ENCODE measurements at regions not wholly inside any gene's neighbourhood (a gene's known extent, or its start where the extent isn't known, plus 50 kb on each side); places are given as distances from the start of the nearest gene placed in this dataset.
A peak's percentile ranks its signal among the peaks of the same experiment; 100 is the strongest.
"Not testable (repeated sequence)": the region's sequence is repeated elsewhere in the genome, so short reads cannot be mapped to it uniquely, and the experiment has no call there.

DNA sequence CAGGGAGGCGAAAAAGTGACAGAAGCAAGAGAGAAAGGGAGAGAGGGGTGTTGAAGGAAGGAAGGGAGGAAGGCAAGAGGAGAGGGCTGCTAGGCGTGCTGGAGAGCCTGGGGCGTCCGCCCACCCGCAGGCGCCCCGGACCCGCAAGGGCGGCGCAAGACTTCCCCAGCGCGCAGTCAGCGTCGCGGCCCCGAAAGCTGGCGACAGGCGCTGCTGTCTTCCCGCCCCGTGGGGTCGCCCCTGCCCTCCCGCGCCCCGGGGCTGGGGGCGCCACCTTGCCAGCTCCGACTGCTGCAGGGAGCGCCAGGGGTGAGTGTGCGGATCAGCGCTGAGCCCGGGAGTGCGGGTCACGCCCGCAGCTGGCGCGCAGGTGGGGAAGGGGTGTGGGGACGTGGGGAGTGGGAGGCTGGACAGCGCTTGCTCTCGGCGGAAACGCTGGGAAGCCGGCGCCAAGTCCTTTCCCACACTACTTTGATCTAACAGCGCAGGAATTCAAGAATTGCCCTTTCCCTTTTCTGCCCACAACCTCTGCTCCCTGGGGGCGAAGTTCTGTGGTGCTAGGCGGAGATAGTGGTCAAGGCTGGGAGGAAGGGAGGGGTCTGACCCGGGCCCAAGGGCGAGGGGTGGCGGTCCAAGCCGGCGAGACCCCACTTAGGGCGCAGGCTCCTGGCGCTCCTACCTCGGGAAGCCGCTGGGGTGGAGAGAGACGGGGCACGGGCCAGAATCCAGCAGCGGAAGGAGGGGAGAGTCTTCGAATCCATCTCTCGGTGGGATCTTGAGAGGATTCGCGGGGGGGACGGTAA is 266.1 kb downstream of the CGGBP1 start, which contains the start of gene HTR1F:
Gene HTR1F, plus strand, starts transcription at position 173 of the 803 bp plus-strand sequence.
- no peak for DNase-seq

DNA sequence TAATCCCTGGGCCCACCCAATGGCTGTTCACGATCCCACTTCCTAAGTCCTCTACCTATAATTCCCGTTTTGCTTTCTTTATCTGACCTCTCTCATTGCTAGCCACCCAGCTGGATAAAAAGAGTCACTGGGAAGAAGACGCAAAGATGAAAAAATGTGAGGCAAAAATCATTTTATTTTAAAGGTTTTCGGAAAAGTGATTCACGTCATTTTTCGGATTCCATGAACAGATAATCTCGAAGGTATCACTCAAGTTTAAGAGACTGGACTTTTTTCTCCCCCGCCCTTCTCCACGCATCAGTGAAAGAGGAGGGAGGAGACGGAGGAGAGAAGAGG is 266.6 kb downstream of the CGGBP1 start:
- DNase-seq: no peak

DNA sequence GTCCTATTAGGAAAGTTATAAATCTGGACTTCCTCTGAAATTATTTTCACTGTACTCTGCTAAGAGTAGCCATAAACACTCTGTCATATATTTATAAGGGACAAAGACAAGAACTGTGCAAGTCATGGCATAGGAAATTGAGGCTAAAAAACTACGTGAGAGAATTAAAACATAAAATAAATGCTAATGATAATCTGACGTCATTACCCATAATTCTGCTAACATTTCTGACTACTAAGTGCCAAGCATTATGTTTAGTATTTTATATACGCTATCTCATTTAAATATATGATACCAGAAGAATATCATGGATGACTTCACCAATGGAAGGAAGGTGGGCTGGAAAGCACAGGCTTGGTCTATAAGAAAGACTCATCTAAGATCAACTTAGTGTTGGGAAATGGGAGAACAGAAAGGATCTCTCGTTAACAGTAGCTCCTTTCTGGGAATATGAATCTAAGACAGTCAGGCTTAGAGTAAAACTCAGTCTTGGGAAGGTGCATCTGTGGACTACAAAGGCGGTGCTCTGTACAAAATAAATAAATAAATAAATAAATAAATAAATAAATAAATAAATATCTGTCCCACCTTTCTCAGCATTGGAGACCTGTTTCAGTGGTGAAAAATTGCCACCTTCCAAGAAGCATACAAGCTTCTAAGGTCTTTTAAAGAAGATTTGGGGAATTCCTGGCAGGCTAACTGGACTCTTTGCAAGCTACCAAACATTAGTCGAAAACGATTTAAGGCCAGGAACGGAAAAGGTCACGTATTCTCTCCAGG is 267.4 kb downstream of the CGGBP1 start:
- no peak for DNase-seq

DNA sequence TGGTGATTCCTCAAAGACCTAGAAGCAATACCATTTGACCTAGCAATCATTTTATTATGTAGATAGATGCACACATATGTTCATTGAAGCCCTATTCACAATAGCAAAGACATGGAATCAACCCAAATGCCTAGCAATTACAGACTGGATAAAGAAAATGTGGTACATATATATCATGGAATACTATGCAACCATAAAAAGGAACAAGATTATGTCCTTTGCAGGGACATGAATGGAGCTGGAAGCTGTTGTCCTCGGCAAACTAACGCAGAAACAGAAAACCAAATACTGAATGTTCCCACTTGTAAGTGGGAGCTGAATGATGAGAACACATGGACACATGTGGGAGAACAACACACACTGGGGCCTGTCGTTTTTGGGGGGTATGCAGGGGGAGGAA is 269.8 kb downstream of the CGGBP1 start:
- DNase-seq: not testable (repeated sequence)

DNA sequence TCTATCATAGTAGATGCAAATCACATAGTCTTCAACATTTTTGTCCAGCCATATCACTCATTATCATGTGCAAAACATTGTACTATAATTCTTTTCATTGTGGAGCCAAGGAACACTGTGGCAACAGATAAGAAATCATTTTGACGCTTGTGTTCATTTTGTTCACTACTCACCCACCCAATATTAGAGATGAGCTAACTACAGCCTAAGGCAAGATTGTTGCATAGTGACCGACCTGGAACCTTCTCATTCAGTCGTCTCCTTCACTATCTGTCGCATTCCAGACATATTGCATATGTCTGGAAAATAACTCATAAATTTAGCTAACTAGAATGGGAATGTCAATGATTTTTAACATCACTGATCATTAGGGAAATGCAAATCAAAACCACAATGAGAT is 270.3 kb downstream of the CGGBP1 start:
- DNase-seq: no peak

DNA sequence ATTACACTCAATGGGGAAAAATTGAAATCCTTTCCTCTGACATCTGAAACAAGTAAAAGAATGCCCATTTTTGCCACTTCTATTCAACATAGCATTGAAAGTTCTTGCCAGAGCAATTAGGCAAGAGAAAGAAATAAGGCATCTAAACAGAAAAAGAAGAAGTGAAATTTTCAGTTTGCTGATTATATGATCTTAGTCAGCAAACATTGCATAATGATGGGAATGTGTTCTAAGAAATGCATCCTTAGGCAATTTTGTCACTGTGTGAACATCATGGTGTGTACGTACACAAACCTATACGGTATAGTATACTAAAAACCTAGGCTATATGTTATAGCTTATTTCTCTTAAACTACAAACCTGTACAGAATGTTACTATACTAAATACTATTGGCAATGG is 278.0 kb downstream of the CGGBP1 start:
- DNase-seq: no peak

DNA sequence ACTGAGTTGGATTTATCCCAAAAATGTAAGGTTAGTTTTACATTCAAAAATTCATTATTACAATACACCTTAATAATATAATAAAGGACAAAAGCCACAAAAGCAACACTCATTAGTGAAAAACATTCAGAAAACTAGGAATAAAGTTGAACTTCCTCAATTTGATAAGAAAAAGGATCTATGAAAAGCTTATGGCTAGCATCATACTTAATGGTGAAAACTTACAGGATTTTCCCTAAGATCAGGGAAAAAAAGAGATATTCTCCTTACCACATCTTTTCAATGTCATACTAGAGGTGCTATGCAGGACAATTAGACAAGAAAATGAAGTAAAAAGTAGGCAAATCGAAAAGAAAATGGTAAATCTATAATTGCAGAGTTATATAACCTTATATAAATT is 279.9 kb downstream of the CGGBP1 start:
- DNase-seq: no peak

DNA sequence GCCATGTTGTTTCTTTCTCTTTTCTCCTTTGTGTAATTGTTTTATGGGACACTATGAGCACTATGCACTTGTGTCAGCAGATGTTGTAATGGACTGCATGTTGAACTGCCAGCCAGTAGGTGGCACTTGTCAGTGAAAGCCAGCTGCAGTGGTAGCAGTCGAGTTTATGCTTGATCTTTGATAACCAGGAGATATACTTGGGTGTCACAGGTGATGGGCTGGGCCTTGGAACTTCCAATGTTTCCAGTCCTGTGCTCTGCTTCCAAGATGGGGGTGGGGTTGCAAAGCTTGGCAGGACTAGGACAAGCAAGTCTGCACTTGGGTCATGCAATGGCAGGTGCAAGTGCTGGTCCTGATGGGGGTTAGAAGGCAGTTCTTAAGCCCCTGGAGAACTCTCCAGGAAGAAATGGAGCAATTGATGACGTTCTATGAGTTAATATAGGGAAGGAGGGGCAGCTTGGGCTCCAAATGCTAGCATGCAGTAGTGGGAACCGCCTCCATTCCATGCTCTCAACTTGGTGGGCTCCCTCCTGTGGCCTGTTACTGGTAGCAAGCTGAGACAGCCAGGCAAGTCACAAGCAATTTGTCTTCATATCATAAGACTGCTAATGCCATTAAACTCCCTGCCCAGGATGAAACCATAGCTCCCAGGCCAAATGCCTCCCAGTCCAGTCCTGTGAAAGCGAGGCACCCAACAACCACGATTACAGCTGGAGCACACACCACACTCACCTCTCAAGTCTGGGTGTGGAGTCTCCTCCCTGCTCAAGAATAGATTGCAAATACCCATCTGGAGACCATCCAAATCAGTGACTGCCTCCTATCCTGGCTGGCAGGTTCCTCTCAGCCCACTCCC is 287.2 kb downstream of the CGGBP1 start:
- DNase-seq: no peak

DNA sequence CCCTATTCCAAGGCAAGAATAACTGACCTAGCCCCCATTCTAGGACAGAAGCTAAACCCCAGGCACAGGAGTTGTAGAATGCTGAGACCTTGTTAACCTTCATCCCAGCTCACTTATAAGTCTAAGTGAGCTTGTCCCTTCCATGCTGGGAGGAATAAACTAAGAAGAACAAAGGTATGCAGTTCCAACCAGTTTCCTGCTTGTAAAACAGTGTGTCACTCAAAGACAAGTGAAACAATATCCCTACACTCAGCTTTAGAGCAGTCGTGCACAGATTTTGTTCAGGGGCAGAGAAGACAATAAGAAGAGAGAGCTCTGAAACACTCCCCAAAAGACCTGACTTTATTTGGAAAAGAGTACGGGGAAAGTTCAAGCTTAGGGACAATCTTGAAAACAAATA is 292.1 kb downstream of the CGGBP1 start:
- no peak for DNase-seq

DNA sequence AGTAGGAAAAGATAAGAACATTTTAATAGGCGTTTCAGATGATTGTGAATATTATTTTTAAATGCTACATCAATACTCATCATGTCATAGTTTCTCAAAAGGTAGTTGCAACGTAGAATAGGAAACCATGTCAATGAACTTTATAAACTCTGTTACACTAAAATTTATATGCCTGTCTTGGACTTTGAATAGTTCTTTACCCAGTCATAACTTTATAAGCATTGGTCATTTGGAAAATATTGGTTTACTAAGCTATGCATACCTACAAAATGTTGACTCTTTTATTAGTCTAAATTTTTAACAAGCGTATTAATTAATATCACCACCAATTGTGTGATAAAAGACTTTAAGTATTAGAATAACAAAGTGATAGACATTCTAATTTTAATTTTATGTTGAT is 293.5 kb downstream of the CGGBP1 start:
- DNase-seq: no peak

DNA sequence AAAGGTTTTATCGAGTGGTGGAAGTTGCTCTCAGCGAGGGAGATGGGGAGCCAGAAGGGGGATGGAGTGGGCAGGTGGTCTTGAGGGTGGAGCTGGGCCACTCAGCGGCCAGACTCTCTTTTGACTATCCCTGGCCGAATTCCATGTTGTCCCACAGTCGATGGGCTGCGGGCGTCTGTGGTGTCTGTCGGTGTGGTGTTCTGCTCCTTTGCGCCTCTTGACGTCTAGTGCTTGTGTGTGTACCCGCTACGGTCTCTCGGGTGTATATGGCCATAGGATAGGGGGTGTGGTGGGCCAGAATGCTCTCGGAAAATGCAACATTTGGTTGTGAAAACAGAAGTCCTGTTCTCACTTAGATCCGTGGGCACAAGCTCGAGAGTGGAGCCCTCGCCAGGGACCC is 297.0 kb downstream of the CGGBP1 start:
- DNase-seq: no peak

DNA sequence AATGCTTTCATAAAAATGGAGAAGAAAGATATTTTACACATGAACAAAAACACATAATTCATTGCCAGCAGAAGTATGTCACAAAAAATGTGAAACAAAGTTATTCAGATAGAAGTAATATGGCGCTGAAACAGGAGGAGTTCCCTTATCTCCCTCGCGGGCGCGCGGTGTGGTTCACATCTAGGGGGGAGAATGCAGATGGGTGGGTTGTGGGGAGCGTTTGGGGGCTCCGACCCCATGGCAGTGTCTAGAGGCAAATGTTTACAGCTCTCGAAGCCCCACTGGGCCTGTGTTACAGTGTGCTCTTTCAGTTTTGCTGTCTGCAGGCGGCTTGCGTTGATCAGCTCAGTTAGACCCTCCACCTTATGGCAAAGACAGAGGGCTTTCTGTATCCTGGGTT is 297.5 kb downstream of the CGGBP1 start:
- DNase-seq: no peak

DNA sequence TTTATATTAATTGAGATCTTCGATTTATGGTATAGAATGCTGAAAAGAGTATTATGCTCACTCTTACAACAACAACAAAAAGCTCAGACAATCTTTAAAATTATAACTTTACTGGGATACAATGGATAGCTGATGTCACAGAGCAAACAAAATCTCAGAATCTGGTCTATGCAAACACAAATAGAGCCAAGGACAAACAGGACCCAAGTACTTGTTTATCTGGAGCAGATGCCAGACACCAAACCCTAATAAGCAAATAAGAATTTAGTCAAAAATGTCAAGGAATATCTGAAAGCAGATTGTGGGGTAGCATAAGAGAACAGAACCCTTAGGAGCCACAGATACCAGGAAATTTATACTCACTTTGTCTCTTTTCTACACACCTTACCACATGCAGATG is 302.2 kb downstream of the CGGBP1 start:
- no peak for DNase-seq

DNA sequence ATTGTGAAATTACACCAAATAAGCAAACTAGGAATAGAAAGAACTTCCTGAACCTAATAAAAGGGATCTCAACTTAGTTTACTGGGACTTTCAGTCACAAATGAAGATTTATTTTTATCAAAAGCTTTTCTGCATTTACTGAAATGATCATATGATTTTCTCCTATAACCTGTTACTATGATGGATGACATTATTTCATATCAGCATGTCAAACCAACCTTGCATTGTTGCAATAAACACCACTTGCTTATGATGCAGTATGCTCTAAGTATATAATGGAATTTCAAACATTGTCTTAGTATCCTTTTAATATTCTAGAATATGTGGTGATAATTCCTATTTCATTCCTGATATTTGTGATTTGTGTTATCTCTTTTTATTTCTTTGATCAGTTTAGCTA is 303.0 kb downstream of the CGGBP1 start:
- DNase-seq: no peak

DNA sequence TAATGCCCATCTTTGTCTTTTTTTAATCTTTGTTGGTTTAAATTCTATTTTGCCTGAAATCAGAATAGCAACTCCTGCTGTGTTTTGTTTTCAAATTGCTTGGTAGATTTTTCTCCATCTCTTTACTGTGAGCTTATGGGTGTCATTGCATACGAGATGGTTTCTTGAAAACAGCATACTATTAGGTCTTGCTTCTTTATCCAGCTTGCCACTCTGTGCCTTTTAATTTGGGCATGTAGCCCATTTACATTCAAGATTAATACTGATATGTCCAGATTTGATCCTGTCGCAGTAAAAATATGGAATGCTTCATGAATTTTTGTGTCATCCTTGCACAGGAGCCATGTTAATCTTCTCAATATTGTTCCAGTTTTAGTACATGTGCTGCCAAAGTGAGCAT is 316.6 kb downstream of the CGGBP1 start:
- DNase-seq: no peak

DNA sequence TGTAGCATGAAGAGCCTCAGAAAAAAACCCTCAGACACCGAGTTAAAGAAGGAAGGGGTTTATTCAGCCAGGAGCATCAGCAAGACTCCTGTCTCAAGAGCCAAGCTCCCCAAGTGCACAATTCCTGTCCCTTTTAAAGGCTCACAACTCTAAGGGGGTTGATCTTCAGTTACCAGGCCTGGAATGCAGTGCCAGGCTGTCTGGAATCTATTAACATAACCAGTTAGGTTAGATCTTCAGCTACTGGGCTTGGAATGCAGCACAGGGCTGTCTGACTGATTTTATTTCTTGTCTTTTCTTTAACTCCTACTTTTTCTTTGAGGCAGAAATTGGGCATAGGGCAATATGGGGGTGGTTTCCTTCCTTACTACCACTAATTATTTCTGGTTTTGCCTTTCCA is 317.9 kb downstream of the CGGBP1 start:
- not testable (repeated sequence) for DNase-seq

DNA sequence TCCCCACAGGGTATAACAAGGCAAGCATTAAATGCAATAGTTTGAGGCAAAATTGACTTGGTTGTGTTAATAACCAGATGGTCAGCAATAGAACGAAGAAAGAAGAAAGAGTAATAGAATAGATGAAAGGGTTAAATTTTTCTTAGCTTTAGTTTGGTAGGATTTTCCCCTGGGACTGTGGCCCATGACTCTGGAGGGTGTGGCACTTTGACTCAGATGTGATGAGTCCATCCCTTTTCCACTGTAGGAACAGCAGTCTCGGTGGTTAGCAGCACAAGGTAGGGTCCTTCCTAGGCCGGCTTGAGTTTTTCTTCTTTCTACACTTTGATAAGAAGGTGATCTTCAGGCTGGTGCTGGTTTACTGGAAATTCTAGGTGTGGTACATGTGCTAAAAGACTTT is 321.0 kb downstream of the CGGBP1 start:
- not testable (repeated sequence) for DNase-seq

DNA sequence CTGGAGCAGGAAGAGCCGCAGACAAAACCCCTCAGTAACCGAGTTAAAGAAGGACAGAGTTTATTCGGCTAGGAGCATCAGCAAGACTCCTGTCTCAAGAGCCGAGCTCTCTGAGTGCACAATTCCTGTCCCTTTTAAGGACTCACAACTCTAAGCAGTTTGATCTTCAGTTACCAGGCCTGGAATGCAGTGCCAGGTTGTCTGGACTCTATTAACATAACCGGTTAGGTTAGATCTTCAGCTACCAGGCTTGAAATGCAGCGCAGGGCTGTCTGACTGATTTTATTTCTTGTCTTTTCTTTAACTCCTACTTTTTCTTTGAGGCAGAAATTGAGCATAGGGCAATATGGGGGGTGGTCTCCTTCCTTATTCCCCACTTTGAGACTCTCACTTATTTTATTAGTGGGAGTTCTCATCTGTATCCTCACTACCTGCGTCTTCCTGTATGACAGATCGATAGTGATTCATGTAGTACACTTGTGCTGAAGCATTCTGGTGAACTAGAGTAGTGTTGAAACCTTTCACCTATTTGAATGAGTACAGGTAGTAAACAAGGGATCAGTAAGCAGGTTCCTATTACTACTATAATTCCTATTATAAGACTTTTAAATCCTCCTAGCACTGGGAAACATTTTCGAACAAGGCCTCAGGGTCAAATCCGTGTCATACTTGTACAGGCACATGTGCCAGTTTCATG is 325.0 kb downstream of the CGGBP1 start:
- DNase-seq: peak; percentile 4

DNA sequence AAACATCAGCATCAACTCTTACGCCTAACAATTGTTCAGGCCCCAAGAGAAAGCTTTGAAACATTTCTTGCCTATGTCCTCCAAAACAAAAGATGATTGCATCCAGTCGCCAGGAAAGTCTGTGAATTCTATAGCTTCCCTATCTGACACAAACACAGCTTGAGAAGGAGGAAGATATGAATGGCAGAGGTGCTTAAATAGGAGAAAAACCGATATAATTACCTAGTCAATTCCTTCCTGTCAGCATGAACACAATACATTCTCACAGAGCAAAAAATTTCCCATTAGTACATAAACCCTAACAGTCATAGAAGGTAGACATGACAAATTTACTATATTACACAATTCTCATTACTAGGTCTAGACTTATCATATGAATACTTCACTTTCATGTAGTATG is 326.5 kb downstream of the CGGBP1 start:
- DNase-seq: no peak

DNA sequence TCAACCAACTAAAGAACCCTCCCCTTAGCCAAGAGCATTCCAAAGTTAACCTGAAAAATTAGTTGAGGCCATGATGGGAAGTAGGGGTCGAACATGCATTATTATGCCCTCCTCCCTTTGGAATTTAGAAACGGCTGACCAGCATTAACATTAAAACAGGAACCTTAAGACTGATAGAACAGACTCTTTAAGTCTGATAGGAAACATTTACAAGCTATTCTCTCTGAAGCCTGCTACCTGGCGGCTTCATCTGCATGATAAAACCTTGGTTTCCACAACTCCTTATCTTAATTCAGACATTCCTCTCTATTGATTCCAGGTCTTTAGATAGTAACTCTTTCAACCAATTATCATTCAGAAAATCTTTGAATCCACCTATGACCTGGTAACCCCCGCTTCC is 331.0 kb downstream of the CGGBP1 start:
- no peak for DNase-seq

DNA sequence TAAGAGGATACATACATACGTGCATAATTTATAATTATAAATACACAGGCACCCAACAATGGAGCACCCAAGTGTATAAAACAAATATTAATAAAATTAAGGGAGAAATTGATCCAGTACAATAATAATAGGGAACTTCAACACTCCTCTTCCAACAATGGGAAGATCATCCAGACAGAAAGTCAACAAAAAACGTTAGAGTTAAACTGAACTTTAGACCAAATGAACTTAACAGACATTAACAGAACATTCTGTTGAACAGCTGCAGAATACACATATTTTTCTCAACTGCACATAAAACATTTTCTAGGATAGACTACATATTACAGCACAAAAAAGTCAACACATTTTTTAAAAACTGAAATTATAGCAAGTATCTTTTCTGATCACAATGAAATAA is 339.7 kb downstream of the CGGBP1 start:
- DNase-seq: no peak

DNA sequence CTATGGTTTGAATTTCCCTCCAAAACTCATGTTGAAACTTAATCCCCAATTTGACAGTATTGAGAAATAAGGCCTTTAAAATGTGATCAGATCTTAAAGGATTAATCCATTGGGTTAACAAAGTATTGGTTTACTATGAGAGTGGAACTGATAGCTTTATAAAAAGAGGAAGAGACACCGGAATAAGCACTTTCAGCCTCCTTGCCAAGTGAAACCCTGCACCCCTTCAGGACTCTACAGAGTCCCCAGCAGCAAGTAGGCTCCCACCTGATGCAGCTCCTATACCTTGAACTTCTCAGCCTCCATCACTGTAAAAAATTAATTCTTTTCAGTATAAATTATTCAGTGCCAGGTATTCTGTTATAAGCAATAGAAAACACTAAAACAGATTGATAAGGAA is 348.3 kb downstream of the CGGBP1 start:
- no peak for DNase-seq

DNA sequence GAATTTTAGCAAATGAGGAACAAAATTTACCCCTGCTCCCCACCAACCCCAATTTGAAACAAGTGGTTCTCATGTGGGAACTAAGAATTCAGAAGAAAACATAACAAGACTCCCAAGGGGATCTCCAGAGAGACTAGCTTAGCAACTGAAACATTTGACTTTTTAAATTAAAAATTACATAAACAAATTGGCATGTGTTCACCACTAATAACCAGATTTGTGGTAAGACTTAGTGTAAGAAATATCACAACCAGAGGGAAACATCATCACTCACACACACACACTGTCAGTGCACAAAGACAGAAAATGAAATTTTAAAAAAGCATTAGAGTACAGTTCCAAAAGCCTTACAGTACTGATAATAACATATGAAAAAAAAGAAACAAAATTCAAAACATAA is 348.8 kb downstream of the CGGBP1 start:
- DNase-seq: no peak

Data from DMS153 (cell line).